ENCODE measurements at regions not wholly inside any gene's neighbourhood (a gene's known extent, or its start where the extent isn't known, plus 50 kb on each side); places are given as distances from the start of the nearest gene placed in this dataset.

DNA sequence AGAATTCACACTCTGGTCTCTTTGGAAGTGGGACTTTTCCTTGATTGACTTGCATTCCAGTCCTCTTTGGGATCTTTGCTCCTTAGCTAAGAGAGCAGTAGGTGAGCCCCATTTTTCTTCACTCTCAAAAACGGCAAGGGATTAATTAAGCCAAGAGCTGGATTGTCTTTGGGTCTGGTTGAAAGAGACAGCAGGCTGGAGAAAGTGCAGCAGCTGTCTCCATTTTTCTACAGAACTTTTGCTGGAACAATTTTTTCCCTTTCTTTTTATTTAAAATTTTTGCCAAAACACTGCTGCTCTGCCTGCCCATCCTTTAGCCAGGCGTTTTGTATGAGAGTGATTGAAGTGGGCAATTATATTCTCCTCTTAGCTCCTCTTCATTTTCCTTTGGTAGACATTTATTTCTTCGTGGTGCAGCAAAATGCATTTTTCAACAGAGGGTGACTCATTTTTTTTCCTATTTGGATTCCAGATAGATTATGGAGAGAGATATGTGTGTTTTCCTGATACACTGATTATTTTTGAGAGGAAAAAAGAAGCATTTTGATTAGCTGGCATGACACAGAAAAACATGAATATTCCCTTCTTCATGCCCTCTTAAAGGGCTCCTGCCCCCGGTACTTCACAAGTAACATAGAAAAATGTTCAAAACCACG is 371.2 kb upstream of the NBEA start:
- TF ChIP-seq CTCF (IDR thresholded peaks at IDR 0.05) (no peak), EZH2 (IDR thresholded peaks at IDR 0.05; ENCODE audit: borderline replicate concordance, insufficient read depth, low read depth, low read length, poor library complexity, severe bottlenecking) (no peak)
